AG04449 (cell line): ENCODE measurements at regions not wholly inside any gene's neighbourhood (a gene's known extent, or its start where the extent isn't known, plus 50 kb on each side); places are given as distances from the start of the nearest gene placed in this dataset.

ENCODE experiments used
- CTCF ChIA-PET: fragments of 350-600 bp; formaldehyde crosslinking; extraction: SDS; loops from one replicate; lab custom pipeline; 2021; ENCODE audit warnings: antibody characterized with exemption; lab: Yijun Ruan, JAX
- POLR2A ChIA-PET: fragments of 400-600, 350-600 bp; formaldehyde crosslinking; extraction: SDS; loops from one replicate; lab custom pipeline; 2020; ENCODE audit warnings: antibody characterized with exemption, inconsistent platforms; lab: Yijun Ruan, JAX
- DNase-seq: peaks from one replicate; pipeline ENCODE4 v3.0.0-alpha.2; 2010; ENCODE audit warnings: low read depth, low spot score
- H3K4me3 ChIP-seq: 2 replicates; pipeline ENCODE4 v1.5.1; 2011; ENCODE audit warnings: low read depth, mild to moderate bottlenecking, control low read depth, low read length
- TF ChIP-seq, protein P1 (sequence below): IDR thresholded peaks from one replicate; pipeline ENCODE4 v1.5.1; 2011; ENCODE audit warnings: mild to moderate bottlenecking, moderate library complexity, low read length, control low read depth, inconsistent platforms; ENCODE audit not compliant: insufficient read depth; ENCODE audit errors: missing control alignments

DNA sequence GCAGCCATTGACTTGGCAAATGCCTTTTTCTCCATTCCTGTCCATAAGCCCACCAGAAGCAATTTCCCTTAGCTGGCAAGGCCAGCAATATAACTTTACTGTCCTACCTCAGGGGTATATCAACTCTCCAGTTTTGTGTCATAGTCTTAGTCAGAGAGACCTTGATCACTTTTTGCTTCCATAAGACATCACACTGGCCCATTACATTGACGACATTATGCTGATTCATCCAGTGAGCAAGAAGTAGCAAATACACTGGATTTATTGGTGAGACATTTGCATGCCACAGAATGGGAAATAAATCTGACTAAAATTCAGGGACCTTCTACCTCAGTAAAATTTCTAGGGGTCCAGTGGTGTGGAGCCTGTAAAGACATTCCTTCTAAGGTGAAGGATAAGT is 649.7 kb upstream of the ANKRD30A start:
- TF ChIP-seq, protein P1, sequence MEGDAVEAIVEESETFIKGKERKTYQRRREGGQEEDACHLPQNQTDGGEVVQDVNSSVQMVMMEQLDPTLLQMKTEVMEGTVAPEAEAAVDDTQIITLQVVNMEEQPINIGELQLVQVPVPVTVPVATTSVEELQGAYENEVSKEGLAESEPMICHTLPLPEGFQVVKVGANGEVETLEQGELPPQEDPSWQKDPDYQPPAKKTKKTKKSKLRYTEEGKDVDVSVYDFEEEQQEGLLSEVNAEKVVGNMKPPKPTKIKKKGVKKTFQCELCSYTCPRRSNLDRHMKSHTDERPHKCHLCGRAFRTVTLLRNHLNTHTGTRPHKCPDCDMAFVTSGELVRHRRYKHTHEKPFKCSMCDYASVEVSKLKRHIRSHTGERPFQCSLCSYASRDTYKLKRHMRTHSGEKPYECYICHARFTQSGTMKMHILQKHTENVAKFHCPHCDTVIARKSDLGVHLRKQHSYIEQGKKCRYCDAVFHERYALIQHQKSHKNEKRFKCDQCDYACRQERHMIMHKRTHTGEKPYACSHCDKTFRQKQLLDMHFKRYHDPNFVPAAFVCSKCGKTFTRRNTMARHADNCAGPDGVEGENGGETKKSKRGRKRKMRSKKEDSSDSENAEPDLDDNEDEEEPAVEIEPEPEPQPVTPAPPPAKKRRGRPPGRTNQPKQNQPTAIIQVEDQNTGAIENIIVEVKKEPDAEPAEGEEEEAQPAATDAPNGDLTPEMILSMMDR: no peak
- H3K4me3 ChIP-seq: no peak overlapping the region
- DNase-seq: no peak
- CTCF ChIA-PET: no interaction called here
- POLR2A ChIA-PET: no interaction called here

- H3K4me3 ChIP-seq: no peak overlapping the region
- TF ChIP-seq, protein P1: no peak
- ChIA-PET POLR2A (no interaction called here), CTCF (no interaction called here)
- DNase-seq: no peak
Measured at GRCh38 chr10:36474456-36474855, 650.9 kb upstream of the ANKRD30A start.

DNA sequence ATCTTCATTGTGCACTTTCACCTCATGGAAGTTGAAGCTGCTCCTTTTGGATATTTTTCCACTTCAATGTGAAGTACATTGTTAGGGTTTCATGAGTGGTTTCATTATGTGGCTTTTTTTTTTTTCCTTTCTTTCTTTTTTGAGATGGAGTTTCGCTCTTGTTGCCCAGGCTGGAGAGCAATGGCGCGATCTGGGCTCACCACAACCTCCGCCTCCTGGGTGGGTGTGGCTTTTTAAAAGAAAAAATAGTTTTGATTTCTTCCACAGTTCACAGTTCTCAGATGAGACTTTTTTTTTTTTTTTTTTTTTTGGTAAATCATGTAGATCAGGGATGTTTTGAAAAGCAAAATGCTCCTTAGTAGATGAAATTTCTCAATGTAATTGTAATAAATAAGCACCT is 652.3 kb upstream of the ANKRD30A start:
- POLR2A ChIA-PET: no interaction called here
- TF ChIP-seq, protein P1: no peak
- DNase-seq: no peak
- no peak overlapping the region for H3K4me3 ChIP-seq
- CTCF ChIA-PET: no interaction called here

DNA sequence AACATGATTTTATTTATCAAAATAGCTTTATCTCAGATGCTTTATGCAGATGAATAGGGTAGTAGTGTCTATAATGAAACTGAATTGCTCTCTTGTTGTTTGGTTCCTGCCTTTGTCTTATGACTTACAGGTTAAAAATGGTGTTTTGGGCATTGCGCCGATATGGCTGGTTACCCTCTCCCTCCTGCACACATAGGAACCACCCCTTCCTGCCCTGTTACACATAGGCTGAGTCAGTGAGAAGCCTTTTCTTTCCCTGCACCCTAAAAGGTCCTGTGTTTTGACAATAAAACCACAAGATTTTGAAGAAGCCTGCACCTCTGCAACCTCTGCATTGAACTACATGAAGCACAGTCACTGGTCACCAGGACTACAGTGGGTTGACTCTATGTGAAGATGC is 655.8 kb upstream of the ANKRD30A start:
- DNase-seq: no peak
- ChIA-PET POLR2A (no interaction called here), CTCF (no interaction called here)
- TF ChIP-seq, protein P1: no peak
- H3K4me3 ChIP-seq: no peak overlapping the region

- TF ChIP-seq, protein P1: no peak
- ChIA-PET POLR2A (no interaction called here), CTCF (no interaction called here)
- no peak for DNase-seq
- no peak overlapping the region for H3K4me3 ChIP-seq
Measured at GRCh38 chr10:36468620-36469019, 656.8 kb upstream of the ANKRD30A start.

DNA sequence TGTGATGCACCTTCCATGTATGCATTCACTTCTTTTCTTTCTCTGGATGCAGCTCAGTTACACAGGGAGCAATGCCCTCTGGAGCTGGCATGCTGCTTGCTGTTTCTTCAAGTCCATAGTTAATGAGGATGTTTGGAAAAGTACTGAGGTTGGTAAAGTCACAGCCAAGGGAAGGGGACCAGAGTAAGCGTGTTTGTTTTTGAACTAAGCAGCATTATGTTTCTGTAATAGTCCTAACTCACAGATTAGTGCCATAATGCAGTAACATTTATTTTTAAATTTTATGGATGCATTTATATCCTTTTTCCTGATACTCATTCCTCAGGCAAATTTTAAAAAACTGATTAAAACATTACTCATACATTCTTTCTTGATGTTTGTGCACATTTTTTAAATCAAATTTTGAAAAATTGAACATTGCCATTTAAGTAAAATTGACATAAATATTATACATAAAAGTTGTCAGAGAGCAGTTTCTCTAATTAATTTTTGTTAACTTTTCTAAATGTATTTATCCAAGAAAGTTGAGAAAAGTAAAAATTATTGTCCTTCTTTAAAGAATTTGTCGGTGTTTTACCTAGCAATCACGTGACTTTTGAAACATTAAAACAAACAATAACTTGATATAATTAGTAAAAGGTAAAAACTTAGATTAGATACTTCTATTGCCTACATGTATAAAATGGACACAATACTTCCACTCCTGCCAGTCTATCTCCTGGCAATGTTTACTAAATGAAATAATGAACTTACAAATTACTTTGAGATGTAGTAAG is 659.6 kb upstream of the ANKRD30A start:
- ChIA-PET POLR2A (no interaction called here), CTCF (interaction anchor here (0.8 kb wide), 1 partner anchor 292 kb away, joined by 4 read pairs; no protein-coding TSS in a partner anchor)
- DNase-seq: no peak
- H3K4me3 ChIP-seq: no peak overlapping the region
- TF ChIP-seq, protein P1: no peak
